ENCODE measurements at regions not wholly inside any gene's neighbourhood (a gene's known extent, or its start where the extent isn't known, plus 50 kb on each side); places are given as distances from the start of the nearest gene placed in this dataset.

- TF ChIP-seq CTCF (IDR thresholded peaks at IDR 0.05) = no peak
- no peak for TF ChIP-seq POLR2A (IDR thresholded peaks at IDR 0.05)
Observed at GRCh38 chr10:33776419-33777070, 442.1 kb upstream of the NRP1 start.
